PC-9 (cell line): ENCODE measurements at regions not wholly inside any gene's neighbourhood (a gene's known extent, or its start where the extent isn't known, plus 50 kb on each side); places are given as distances from the start of the nearest gene placed in this dataset.
"Not testable (repeated sequence)": the region's sequence is repeated elsewhere in the genome, so short reads cannot be mapped to it uniquely, and the experiment has no call there.

Experiments used
- BruUV-seq: library from RNA; stranded (reverse); fragments of 400-500 nt; replicated peaks from 2 replicates; lab custom pipeline; 2021; lab: Mats Ljungman, UMichigan
- CTCF ChIA-PET: fragments of 300-600 bp; sonication (Branson Sonifier 250); formaldehyde crosslinking; loops from one replicate; lab custom pipeline; 2022; ENCODE audit warnings: antibody characterized with exemption; lab: Charles Lee
- POLR2A ChIA-PET: fragments of 300-600 bp; sonication (Branson Sonifier 250); formaldehyde crosslinking; loops from one replicate; lab custom pipeline; 2022; ENCODE audit warnings: antibody characterized with exemption; ENCODE audit not compliant: unreplicated experiment; lab: Charles Lee
- DNase-seq, 2 experiments: peaks; one replicate each; pipeline versions ENCODE4 v3.0.0 to v3.0.0-alpha.2; 2015 to 2022; ENCODE audit warnings: mixed read lengths in 1 of 2
- H2AFZ ChIP-seq: fragments of 200-600 bp; sonication (generic); 2 replicates; pipeline ENCODE4 v1.8.1; 2017; ENCODE audit warnings: antibody characterized with exemption
- H3F3A ChIP-seq: fragments of 200-600 bp; sonication (generic); 2 replicates; pipeline ENCODE4 v1.8.1; 2017; ENCODE audit warnings: antibody characterized with exemption, mild to moderate bottlenecking, low read depth; ENCODE audit not compliant: insufficient read depth
- H3K27ac ChIP-seq: fragments of 200-600 bp; sonication (generic); 2 replicates; pipeline ENCODE4 v1.6.1; 2016; ENCODE audit warnings: mixed run types
- H3K27me3 ChIP-seq: fragments of 200-600 bp; sonication (generic); 2 replicates; pipeline ENCODE4 v1.6.1; 2016; ENCODE audit warnings: low read depth, mixed run types; ENCODE audit not compliant: insufficient read depth
- H3K36me3 ChIP-seq: fragments of 200-600 bp; sonication (generic); 2 replicates; pipeline ENCODE4 v1.6.1; 2016; ENCODE audit warnings: low read depth, mixed run types
- H3K4me1 ChIP-seq: fragments of 200-600 bp; sonication (generic); replicated peaks from 2 replicates; pipeline ENCODE4 v1.6.1; 2016; ENCODE audit warnings: mixed run types; ENCODE audit not compliant: insufficient read depth
- H3K4me2 ChIP-seq: fragments of 200-600 bp; sonication (generic); 2 replicates; pipeline ENCODE4 v1.6.1; 2017; ENCODE audit warnings: mixed run types
- H3K4me3 ChIP-seq: fragments of 200-600 bp; sonication (generic); 2 replicates; pipeline ENCODE4 v1.6.1; 2016; ENCODE audit warnings: mixed run types
- H3K79me2 ChIP-seq: fragments of 200-600 bp; sonication (generic); 2 replicates; pipeline ENCODE4 v1.6.1; 2017; ENCODE audit warnings: low read depth, mixed run types
- H3K9me2 ChIP-seq: fragments of 200-600 bp; sonication (generic); 2 replicates; pipeline ENCODE4 v1.8.1; 2017; ENCODE audit warnings: mild to moderate bottlenecking; ENCODE audit not compliant: insufficient read depth
- H3K9me3 ChIP-seq: fragments of 200-600 bp; sonication (generic); 2 replicates; pipeline ENCODE4 v1.8.1; 2016; ENCODE audit warnings: low read depth; ENCODE audit not compliant: insufficient read depth
- H4K20me1 ChIP-seq: fragments of 200-600 bp; sonication (generic); 2 replicates; pipeline ENCODE4 v1.8.1; 2017; ENCODE audit not compliant: insufficient read depth
- CTCF ChIP-seq: fragments of 200-600 bp; sonication (generic); conservative IDR thresholded peaks from 2 replicates; pipeline ENCODE4 v1.6.1; 2017; ENCODE audit warnings: mixed run types, antibody characterized with exemption, mild to moderate bottlenecking, moderate library complexity
- EZH2 ChIP-seq: fragments of 200-600 bp; sonication (generic); IDR thresholded peaks from 2 replicates; pipeline ENCODE4 v1.8.0; 2017; ENCODE audit warnings: antibody characterized with exemption, low read depth
- intact Hi-C: fragments of 100-400 bp; cut with micrococcal nuclease; formaldehyde crosslinking; loops from one replicate; pipeline ENCODE4 v1.10.0; 2022; ENCODE audit not compliant: unreplicated experiment

- CTCF ChIA-PET = no interaction called here
Measured at GRCh38 chr2:220373878-220374277, 746.4 kb downstream of the SLC4A3 start.

GRCh38 chr2:220374282-220374681 is 746.9 kb downstream of the SLC4A3 start:
- no peaks in the 10 kb centered on the region for H3K4me1 ChIP-seq
- POLR2A ChIA-PET = no interaction called here
- H3K27ac ChIP-seq = no peak overlapping the region
- H3K79me2 ChIP-seq = no peaks in the 10 kb centered on the region
- intact Hi-C loops = no loop called here
- peak overlapping the region; percentile 21; the same call in 1 of the 2 replicates for H2AFZ ChIP-seq
- H4K20me1 ChIP-seq = no peaks in the 10 kb centered on the region
- H3K4me2 ChIP-seq = no peak overlapping the region
- TF ChIP-seq CTCF (no peak), EZH2 (no peak)
- no TSS peak for BruUV-seq
- H3K4me3 ChIP-seq = no peak overlapping the region
- no peaks in the 10 kb centered on the region for H3K36me3 ChIP-seq
- CTCF ChIA-PET = no interaction called here
- no peaks in the 10 kb centered on the region for H3K9me3 ChIP-seq
- DNase-seq = no peak
- H3K27me3 ChIP-seq = no peaks in the 10 kb centered on the region
- no peaks in the 10 kb centered on the region for H3K9me2 ChIP-seq
- no peaks in the 10 kb centered on the region for H3F3A ChIP-seq

More at GRCh38 chr2:220373878-220374277, 746.4 kb downstream of the SLC4A3 start:
- H3F3A ChIP-seq = no peaks in the 10 kb centered on the region
- DNase-seq = no peak
- peak overlapping the region; percentile 21; the same call in 1 of the 2 replicates for H2AFZ ChIP-seq
- H3K36me3 ChIP-seq = no peaks in the 10 kb centered on the region
- H3K27me3 ChIP-seq = no peaks in the 10 kb centered on the region
- H3K27ac ChIP-seq = no peak overlapping the region
- H3K9me3 ChIP-seq = no peaks in the 10 kb centered on the region
- no peaks in the 10 kb centered on the region for H4K20me1 ChIP-seq
- H3K4me3 ChIP-seq = no peak overlapping the region
- H3K4me2 ChIP-seq = no peak overlapping the region
- no peaks in the 10 kb centered on the region for H3K9me2 ChIP-seq
- BruUV-seq = no TSS peak
- H3K79me2 ChIP-seq = no peaks in the 10 kb centered on the region
- POLR2A ChIA-PET = no interaction called here
- H3K4me1 ChIP-seq = no peaks in the 10 kb centered on the region
- intact Hi-C loops = no loop called here
- TF ChIP-seq EZH2 (no peak), CTCF (no peak)

- no peak overlapping the region for H3K4me2 ChIP-seq
- TF ChIP-seq CTCF (no peak), EZH2 (no peak)
- H4K20me1 ChIP-seq = no peaks in the 10 kb centered on the region
- H3K9me2 ChIP-seq = no peaks in the 10 kb centered on the region
- BruUV-seq = no TSS peak
- DNase-seq = no peak
- no peak overlapping the region for H3K27ac ChIP-seq
- no peaks in the 10 kb centered on the region for H3K79me2 ChIP-seq
- H3K4me3 ChIP-seq = no peak overlapping the region
- intact Hi-C loops = no loop called here
- ChIA-PET CTCF (no interaction called here), POLR2A (no interaction called here)
- no peaks in the 10 kb centered on the region for H3F3A ChIP-seq
- no peaks in the 10 kb centered on the region for H3K36me3 ChIP-seq
- H3K4me1 ChIP-seq = no peaks in the 10 kb centered on the region
- 0 out of 2 replicates have a peak, but pooled peaks cover 6% of the 10 kb centered on the region for H3K9me3 ChIP-seq
- H2AFZ ChIP-seq = no peak overlapping the region
- H3K27me3 ChIP-seq = no peaks in the 10 kb centered on the region
Measured at GRCh38 chr2:220377482-220378155, 750.2 kb downstream of the SLC4A3 start.

- BruUV-seq, H3K79me2 ChIP-seq, H3K4me3 ChIP-seq, H3F3A ChIP-seq, POLR2A ChIA-PET, H4K20me1 ChIP-seq, H3K4me2 ChIP-seq, H3K27me3 ChIP-seq, H2AFZ ChIP-seq, H3K36me3 ChIP-seq, H3K9me2 ChIP-seq, H3K9me3 ChIP-seq, DNase-seq, H3K27ac ChIP-seq, intact Hi-C loops, CTCF ChIA-PET, H3K4me1 ChIP-seq: not testable (repeated sequence)
Measured at GRCh38 chr2:220387758-220388157, 760.3 kb downstream of the SLC4A3 start.
